OCI-LY7 (cell line): ENCODE measurements at regions not wholly inside any gene's neighbourhood (a gene's known extent, or its start where the extent isn't known, plus 50 kb on each side); places are given as distances from the start of the nearest gene placed in this dataset.

ENCODE experiments used
- BruUV-seq: library from RNA; stranded (reverse); fragments of 400-500 nt; replicated peaks from 2 replicates; lab custom pipeline; 2021; lab: Mats Ljungman, UMichigan
- CTCF ChIA-PET: fragments of 300-600 bp; sonication (Branson Sonifier 250); formaldehyde crosslinking; loops from one replicate; lab custom pipeline; 2022; ENCODE audit warnings: antibody characterized with exemption; ENCODE audit not compliant: unreplicated experiment; lab: Charles Lee
- POLR2A ChIA-PET: fragments of 300-600 bp; sonication (Branson Sonifier 250); formaldehyde crosslinking; loops from one replicate; lab custom pipeline; 2022; ENCODE audit warnings: antibody characterized with exemption; lab: Charles Lee
- DNase-seq: peaks from one replicate; pipeline ENCODE4 v3.0.0-alpha.2; 2015; ENCODE audit warnings: low spot score
- H2AFZ ChIP-seq: fragments of 200-600 bp; sonication (generic), shearing (Covaris generic); 2 replicates; pipeline ENCODE4 v1.6.1; 2014; ENCODE audit warnings: mild to moderate bottlenecking, antibody characterized with exemption, low read length, moderate library complexity
- H3K27ac ChIP-seq: fragments of 200-600 bp; sonication (generic); 2 replicates; pipeline ENCODE4 v1.5.1; 2014; ENCODE audit warnings: mixed run types, low read depth, mild to moderate bottlenecking, moderate library complexity, low read length, inconsistent platforms; ENCODE audit not compliant: poor library complexity, severe bottlenecking
- H3K36me3 ChIP-seq: fragments of 200-600 bp; sonication (generic); 2 replicates; pipeline ENCODE4 v1.6.1; 2014; ENCODE audit warnings: mild to moderate bottlenecking, antibody characterized with exemption, low read length, moderate library complexity, mixed read lengths; ENCODE audit not compliant: insufficient read depth
- H3K4me1 ChIP-seq: fragments of 200-600 bp; sonication (generic); 2 replicates; pipeline ENCODE4 v1.5.1; 2014; ENCODE audit warnings: mild to moderate bottlenecking, low read length; ENCODE audit not compliant: insufficient read depth, poor library complexity, severe bottlenecking
- H3K4me2 ChIP-seq: fragments of 200-600 bp; sonication (generic); 2 replicates; pipeline ENCODE4 v1.6.1; 2014; ENCODE audit warnings: mild to moderate bottlenecking, low read length
- H3K4me3 ChIP-seq: fragments of 200-600 bp; sonication (generic); 2 replicates; pipeline ENCODE4 v1.5.1; 2014; ENCODE audit warnings: mild to moderate bottlenecking, low read depth, low read length; ENCODE audit not compliant: poor library complexity, severe bottlenecking
- H3K79me2 ChIP-seq: fragments of 200-600 bp; sonication (generic); 2 replicates; pipeline ENCODE4 v1.6.1; 2016; ENCODE audit warnings: low read depth, mild to moderate bottlenecking, low read length, moderate library complexity, mixed read lengths; ENCODE audit not compliant: insufficient read depth
- H3K9me2 ChIP-seq: fragments of 200-600 bp; sonication (generic); 2 replicates; pipeline ENCODE4 v1.6.1; 2016; ENCODE audit warnings: mild to moderate bottlenecking, low read length, mixed read lengths; ENCODE audit not compliant: insufficient read depth
- H3K9me3 ChIP-seq: fragments of 200-600 bp; sonication (generic); 2 replicates; pipeline ENCODE4 v1.6.1; 2014; ENCODE audit warnings: mild to moderate bottlenecking, mixed run types, low read length, mixed read lengths
- H4K20me1 ChIP-seq: fragments of 200-600 bp; sonication (generic); 2 replicates; pipeline ENCODE4 v1.6.1; 2014; ENCODE audit warnings: mild to moderate bottlenecking, antibody characterized with exemption, low read length, moderate library complexity, mixed read lengths; ENCODE audit not compliant: insufficient read depth
- EZH2phosphoT487 ChIP-seq: fragments of 200-600 bp; sonication (generic); IDR thresholded peaks from 2 replicates; pipeline ENCODE4 v1.6.1; 2018; ENCODE audit warnings: low read depth, borderline replicate concordance, mild to moderate bottlenecking, mixed run types, antibody characterized with exemption, low read length, moderate library complexity, mixed read lengths
- intact Hi-C: fragments of 100-400 bp; cut with micrococcal nuclease; formaldehyde crosslinking; loops from one replicate; pipeline ENCODE4 v1.10.0; 2022; ENCODE audit not compliant: unreplicated experiment
- TF ChIP-seq, protein P1 (sequence below): fragments of 200-600 bp; sonication (generic); conservative IDR thresholded peaks from 2 replicates; pipeline ENCODE4 v1.5.1; 2014; ENCODE audit warnings: mild to moderate bottlenecking, antibody characterized with exemption, low read length, moderate library complexity, mixed read lengths

DNA sequence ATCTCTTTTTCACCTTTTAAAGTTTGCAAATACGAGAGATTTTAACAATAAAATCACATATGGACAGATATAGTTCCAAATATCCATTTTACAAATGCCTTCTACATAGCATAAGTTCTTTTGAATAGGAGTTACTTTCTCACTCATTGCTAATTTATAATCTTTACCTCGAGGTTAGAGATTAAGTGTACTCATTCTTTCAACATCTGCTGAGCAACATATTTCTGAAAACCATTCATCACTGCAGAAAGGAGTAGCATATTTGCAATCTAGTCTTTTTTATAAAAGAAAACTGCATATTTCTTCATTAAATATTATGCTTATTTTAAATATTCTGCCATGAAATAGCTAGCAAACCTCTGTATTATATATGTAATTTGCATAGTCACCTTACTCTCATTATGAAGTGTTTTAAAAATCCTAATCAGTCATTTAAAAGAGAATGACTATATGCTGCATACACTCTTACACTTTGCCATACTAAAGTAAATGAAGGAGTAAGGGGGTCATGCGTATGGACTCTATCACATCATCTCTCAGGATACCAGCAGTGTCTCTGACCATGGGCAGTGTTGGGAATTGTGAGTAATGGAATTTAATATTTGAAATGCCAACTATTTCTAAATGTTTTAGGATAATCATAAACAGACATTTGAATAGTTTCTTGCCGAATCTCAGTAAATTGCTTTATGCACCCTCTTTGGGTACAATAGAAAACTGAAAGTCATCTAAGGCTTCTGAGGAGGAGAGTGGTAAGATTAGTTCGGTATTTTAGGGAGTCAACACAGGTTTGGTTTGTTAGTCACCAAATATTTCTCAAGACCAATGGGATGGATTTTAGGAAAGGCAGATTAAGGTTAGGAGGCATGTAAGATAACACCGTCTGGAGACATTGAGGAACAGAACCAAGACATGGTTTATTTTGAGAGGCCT, 524.8 kb upstream of the ATP2B1 start:
- H3K9me3 ChIP-seq, result no peaks in the 10 kb centered on the region
- H3K36me3 ChIP-seq, result no peaks in the 10 kb centered on the region
- no peak for DNase-seq
- no peaks in the 10 kb centered on the region for H3K4me1 ChIP-seq
- TF ChIP-seq, protein P1, sequence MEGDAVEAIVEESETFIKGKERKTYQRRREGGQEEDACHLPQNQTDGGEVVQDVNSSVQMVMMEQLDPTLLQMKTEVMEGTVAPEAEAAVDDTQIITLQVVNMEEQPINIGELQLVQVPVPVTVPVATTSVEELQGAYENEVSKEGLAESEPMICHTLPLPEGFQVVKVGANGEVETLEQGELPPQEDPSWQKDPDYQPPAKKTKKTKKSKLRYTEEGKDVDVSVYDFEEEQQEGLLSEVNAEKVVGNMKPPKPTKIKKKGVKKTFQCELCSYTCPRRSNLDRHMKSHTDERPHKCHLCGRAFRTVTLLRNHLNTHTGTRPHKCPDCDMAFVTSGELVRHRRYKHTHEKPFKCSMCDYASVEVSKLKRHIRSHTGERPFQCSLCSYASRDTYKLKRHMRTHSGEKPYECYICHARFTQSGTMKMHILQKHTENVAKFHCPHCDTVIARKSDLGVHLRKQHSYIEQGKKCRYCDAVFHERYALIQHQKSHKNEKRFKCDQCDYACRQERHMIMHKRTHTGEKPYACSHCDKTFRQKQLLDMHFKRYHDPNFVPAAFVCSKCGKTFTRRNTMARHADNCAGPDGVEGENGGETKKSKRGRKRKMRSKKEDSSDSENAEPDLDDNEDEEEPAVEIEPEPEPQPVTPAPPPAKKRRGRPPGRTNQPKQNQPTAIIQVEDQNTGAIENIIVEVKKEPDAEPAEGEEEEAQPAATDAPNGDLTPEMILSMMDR, result no peak
- no peak for TF ChIP-seq EZH2phosphoT487
- no TSS peak for BruUV-seq
- H4K20me1 ChIP-seq, result no peaks in the 10 kb centered on the region
- H2AFZ ChIP-seq, result no peak overlapping the region
- ChIA-PET POLR2A (no interaction called here), CTCF (no interaction called here)
- intact Hi-C loops, result no loop called here
- H3K79me2 ChIP-seq, result no peaks in the 10 kb centered on the region
- H3K4me3 ChIP-seq, result no peak overlapping the region
- no peaks in the 10 kb centered on the region for H3K9me2 ChIP-seq
- H3K4me2 ChIP-seq, result no peak overlapping the region
- H3K27ac ChIP-seq, result no peak overlapping the region

DNA sequence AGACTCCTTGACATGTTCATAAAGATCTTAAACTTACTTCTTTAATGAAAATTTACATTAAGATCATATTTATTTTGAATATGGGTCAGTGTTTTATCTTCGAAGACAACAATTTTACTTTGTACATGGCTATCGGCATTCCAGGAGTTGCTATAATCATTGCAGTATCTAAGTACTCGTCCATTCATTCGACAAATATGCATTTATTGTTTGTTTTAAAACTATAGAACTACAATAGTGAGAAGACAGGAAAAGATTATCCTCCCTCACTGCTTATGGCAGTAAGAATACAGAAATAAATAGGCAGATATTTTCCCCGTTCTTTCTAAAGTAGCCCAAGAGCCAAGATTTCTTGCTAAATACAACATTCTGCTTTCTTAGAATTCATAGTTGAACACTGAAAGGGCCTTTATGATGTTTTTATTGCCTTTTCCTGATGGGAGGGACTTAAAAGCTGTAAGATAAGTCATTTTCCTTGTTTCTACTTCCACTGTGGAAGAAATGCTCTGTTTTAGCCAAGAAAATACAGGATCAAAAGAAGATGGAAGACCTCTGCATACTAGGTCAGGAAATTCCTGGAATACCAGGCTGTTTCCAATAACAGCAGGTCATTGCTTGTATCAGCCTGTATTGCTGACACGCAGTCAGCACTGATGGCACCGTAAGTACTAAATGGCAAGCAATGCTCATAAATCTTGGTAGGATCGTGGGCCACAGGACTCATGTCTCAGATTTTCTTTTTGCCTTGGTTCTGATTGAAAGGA, 521.0 kb upstream of the ATP2B1 start:
- intact Hi-C loops, result no loop called here
- H3K27ac ChIP-seq, result no peak overlapping the region
- H3K79me2 ChIP-seq, result no peaks in the 10 kb centered on the region
- H3K36me3 ChIP-seq, result no peaks in the 10 kb centered on the region
- TF ChIP-seq, protein P1, result no peak
- no peak for TF ChIP-seq EZH2phosphoT487
- no peaks in the 10 kb centered on the region for H3K9me3 ChIP-seq
- H3K4me1 ChIP-seq, result no peaks in the 10 kb centered on the region
- no peak for DNase-seq
- H3K9me2 ChIP-seq, result no peaks in the 10 kb centered on the region
- BruUV-seq, result no TSS peak
- ChIA-PET CTCF (no interaction called here), POLR2A (interaction anchor here (1.1 kb wide), 1 partner anchor 27 kb away, joined by 3 read pairs; no protein-coding TSS in a partner anchor)
- H3K4me3 ChIP-seq, result no peak overlapping the region
- no peaks in the 10 kb centered on the region for H4K20me1 ChIP-seq
- no peak overlapping the region for H3K4me2 ChIP-seq
- no peak overlapping the region for H2AFZ ChIP-seq
